Panc1 (cell line): ENCODE measurements at regions not wholly inside any gene's neighbourhood (a gene's known extent, or its start where the extent isn't known, plus 50 kb on each side); places are given as distances from the start of the nearest gene placed in this dataset.
"Not testable (repeated sequence)": the region's sequence is repeated elsewhere in the genome, so short reads cannot be mapped to it uniquely, and the experiment has no call there.

Experiments used
- ATAC-seq: fragments of 200-7000 bp; cut with Tn5 transposase; 2 replicates; pipeline ENCODE4 v1.9.1; 2020; ENCODE audit warnings: mild to moderate bottlenecking, moderate library complexity
- BruUV-seq: library from RNA; stranded (reverse); fragments of 400-500 nt; replicated peaks from 2 replicates; lab custom pipeline; 2021; lab: Mats Ljungman, UMichigan
- CTCF ChIA-PET: fragments of 300-600 bp; sonication (Branson Sonifier 250); formaldehyde crosslinking; loops from one replicate; lab custom pipeline; 2022; ENCODE audit warnings: antibody characterized with exemption; lab: Charles Lee
- POLR2A ChIA-PET: fragments of 300-600 bp; sonication (Branson Sonifier 250); formaldehyde crosslinking; loops from one replicate; lab custom pipeline; 2022; ENCODE audit warnings: antibody characterized with exemption; lab: Charles Lee
- DNase-seq: peaks from one replicate; pipeline ENCODE4 v3.0.0-alpha.2; 2010; ENCODE audit warnings: low read depth, low spot score
- H3K27ac ChIP-seq: 2 replicates; pipeline ENCODE4 v1.5.1; 2011; ENCODE audit warnings: mild to moderate bottlenecking, low read length, inconsistent platforms
- H3K27me3 ChIP-seq: fragments of 200-500 bp; sonication (Bioruptor generic); 2 replicates; pipeline ENCODE4 v1.6.0; 2014; ENCODE audit warnings: low read length, inconsistent platforms; ENCODE audit not compliant: control insufficient read depth, insufficient read depth
- H3K36me3 ChIP-seq: fragments of 200-500 bp; sonication (Bioruptor generic); 2 replicates; pipeline ENCODE4 v1.5.1; 2014; ENCODE audit warnings: inconsistent platforms, mild to moderate bottlenecking, low read length, moderate library complexity; ENCODE audit not compliant: control insufficient read depth, insufficient read depth
- H3K4me1 ChIP-seq: 2 replicates; pipeline ENCODE4 v1.5.1; 2011; ENCODE audit warnings: inconsistent platforms, mild to moderate bottlenecking, low read length, moderate library complexity; ENCODE audit not compliant: control insufficient read depth, insufficient read depth
- H3K4me3 ChIP-seq, 2 experiments: 2 replicates each; pipeline ENCODE4 v1.5.1; 2011 to 2012; ENCODE audit warnings: low read depth in 2 of 2, low read length in 2 of 2, mild to moderate bottlenecking in 2 of 2, inconsistent platforms in 1 of 2, moderate library complexity in 1 of 2
- H3K9me3 ChIP-seq: fragments of 200-500 bp; sonication (Bioruptor generic); 2 replicates; pipeline ENCODE4 v1.5.1; 2014; ENCODE audit warnings: low read depth, mild to moderate bottlenecking, inconsistent platforms, low read length, moderate library complexity; ENCODE audit not compliant: control insufficient read depth, insufficient read depth
- POLR2AphosphoS5 ChIP-seq: IDR thresholded peaks from 2 replicates; pipeline ENCODE4 v1.6.1; 2012; ENCODE audit warnings: mild to moderate bottlenecking, low read depth, low read length, moderate library complexity
- SIN3A ChIP-seq: IDR thresholded peaks from 2 replicates; pipeline ENCODE4 v1.6.1; 2012; ENCODE audit warnings: low read depth, mild to moderate bottlenecking, low read length, moderate library complexity, borderline replicate concordance; ENCODE audit not compliant: insufficient read depth
- TCF7L2 ChIP-seq: IDR thresholded peaks from 2 replicates; pipeline ENCODE4 v1.6.1; 2011; ENCODE audit warnings: mild to moderate bottlenecking, low read depth, low read length, inconsistent platforms
- in situ Hi-C: cut with HindIII; loops from 2 replicates; pipeline ENCODE4 v1.10.0; 2016; ENCODE audit warnings: low sequenced_read_pairs, low pct_unique_long_range_greater_than_20kb
- intact Hi-C: fragments of 100-400 bp; cut with micrococcal nuclease; formaldehyde crosslinking; loops from one replicate; pipeline ENCODE4 v1.10.0; 2022; ENCODE audit not compliant: unreplicated experiment
- TF ChIP-seq, protein P1 (sequence below), 2 experiments: IDR thresholded peaks; 2 replicates each; pipeline ENCODE4 v1.6.1; 2011 to 2012; ENCODE audit warnings: low read depth in 2 of 2, control low read depth in 1 of 2, low read length in 1 of 2, mild to moderate bottlenecking in 1 of 2, moderate library complexity in 1 of 2; ENCODE audit not compliant: insufficient read depth in 1 of 2
- TF ChIP-seq, protein P2 (sequence below): fragments of 450-650 bp; IDR thresholded peaks from 2 replicates; pipeline ENCODE4 v1.5.1; 2017; ENCODE audit warnings: mild to moderate bottlenecking

DNA sequence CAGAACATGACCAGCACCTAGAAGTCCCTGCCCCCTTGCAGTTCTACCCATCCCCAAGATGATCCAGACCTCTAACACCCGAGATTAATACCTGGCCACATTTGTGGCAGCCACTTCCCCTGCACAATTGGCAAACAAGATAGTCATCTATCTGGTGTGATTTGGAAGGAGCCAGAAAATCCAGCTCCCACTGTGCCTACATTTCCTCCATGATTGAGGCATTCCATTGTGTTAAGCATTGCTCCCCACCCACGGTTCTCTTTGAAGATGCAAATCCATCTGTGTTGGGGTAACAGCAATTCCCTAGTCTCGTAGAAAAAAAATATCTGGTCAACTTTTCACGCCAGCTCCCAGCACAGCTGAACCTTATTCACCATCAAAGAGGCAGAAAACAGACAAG is 405.0 kb downstream of the BCOR start:
- DNase-seq = no peak
- no peak overlapping the region for H3K4me3 ChIP-seq
- ATAC-seq = no peak
- ChIA-PET POLR2A (no interaction called here), CTCF (no interaction called here)
- no TSS peak for BruUV-seq
- H3K9me3 ChIP-seq = no peaks in the 10 kb centered on the region
- intact Hi-C loops = no loop called here
- in situ Hi-C loops = no loop called here
- no peaks in the 10 kb centered on the region for H3K36me3 ChIP-seq
- no peak for TF ChIP-seq SIN3A
- TF ChIP-seq POLR2AphosphoS5 = no peak
- TF ChIP-seq TCF7L2 = no peak
- TF ChIP-seq, protein P1, sequence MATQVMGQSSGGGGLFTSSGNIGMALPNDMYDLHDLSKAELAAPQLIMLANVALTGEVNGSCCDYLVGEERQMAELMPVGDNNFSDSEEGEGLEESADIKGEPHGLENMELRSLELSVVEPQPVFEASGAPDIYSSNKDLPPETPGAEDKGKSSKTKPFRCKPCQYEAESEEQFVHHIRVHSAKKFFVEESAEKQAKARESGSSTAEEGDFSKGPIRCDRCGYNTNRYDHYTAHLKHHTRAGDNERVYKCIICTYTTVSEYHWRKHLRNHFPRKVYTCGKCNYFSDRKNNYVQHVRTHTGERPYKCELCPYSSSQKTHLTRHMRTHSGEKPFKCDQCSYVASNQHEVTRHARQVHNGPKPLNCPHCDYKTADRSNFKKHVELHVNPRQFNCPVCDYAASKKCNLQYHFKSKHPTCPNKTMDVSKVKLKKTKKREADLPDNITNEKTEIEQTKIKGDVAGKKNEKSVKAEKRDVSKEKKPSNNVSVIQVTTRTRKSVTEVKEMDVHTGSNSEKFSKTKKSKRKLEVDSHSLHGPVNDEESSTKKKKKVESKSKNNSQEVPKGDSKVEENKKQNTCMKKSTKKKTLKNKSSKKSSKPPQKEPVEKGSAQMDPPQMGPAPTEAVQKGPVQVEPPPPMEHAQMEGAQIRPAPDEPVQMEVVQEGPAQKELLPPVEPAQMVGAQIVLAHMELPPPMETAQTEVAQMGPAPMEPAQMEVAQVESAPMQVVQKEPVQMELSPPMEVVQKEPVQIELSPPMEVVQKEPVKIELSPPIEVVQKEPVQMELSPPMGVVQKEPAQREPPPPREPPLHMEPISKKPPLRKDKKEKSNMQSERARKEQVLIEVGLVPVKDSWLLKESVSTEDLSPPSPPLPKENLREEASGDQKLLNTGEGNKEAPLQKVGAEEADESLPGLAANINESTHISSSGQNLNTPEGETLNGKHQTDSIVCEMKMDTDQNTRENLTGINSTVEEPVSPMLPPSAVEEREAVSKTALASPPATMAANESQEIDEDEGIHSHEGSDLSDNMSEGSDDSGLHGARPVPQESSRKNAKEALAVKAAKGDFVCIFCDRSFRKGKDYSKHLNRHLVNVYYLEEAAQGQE (IDR thresholded peaks at IDR 0.05; ENCODE audit: insufficient read depth in 1 of 2, low read depth in 2 of 2, low read length in 1 of 2) = no peak
- TF ChIP-seq, protein P2, sequence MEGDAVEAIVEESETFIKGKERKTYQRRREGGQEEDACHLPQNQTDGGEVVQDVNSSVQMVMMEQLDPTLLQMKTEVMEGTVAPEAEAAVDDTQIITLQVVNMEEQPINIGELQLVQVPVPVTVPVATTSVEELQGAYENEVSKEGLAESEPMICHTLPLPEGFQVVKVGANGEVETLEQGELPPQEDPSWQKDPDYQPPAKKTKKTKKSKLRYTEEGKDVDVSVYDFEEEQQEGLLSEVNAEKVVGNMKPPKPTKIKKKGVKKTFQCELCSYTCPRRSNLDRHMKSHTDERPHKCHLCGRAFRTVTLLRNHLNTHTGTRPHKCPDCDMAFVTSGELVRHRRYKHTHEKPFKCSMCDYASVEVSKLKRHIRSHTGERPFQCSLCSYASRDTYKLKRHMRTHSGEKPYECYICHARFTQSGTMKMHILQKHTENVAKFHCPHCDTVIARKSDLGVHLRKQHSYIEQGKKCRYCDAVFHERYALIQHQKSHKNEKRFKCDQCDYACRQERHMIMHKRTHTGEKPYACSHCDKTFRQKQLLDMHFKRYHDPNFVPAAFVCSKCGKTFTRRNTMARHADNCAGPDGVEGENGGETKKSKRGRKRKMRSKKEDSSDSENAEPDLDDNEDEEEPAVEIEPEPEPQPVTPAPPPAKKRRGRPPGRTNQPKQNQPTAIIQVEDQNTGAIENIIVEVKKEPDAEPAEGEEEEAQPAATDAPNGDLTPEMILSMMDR = no peak
- H3K27ac ChIP-seq = no peak overlapping the region
- no peaks in the 10 kb centered on the region for H3K4me1 ChIP-seq
- H3K27me3 ChIP-seq = no peaks in the 10 kb centered on the region

DNA sequence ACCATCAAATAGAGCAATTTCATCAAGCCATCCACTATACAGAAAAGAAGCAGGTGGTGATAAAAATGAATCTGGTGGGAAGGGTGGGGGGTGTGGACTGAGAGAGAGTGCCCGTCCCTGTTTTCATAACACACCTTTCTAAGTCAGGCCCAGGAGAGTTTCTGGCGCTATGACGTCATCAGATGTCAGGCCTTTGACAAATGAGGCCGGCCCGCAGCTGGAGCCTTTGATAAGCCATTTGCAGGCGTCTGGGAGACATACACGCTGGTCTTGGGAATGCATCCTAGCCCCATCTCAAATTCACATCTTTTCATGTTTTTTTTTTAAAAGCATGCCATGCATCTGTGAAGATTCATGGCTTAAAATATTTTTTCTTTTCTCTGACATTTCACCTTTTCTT is 404.5 kb downstream of the BCOR start:
- no peaks in the 10 kb centered on the region for H3K27me3 ChIP-seq
- intact Hi-C loops = no loop called here
- no peak overlapping the region for H3K4me3 ChIP-seq
- ChIA-PET POLR2A (no interaction called here), CTCF (no interaction called here)
- H3K4me1 ChIP-seq = no peaks in the 10 kb centered on the region
- in situ Hi-C loops = no loop called here
- no peaks in the 10 kb centered on the region for H3K36me3 ChIP-seq
- no peaks in the 10 kb centered on the region for H3K9me3 ChIP-seq
- ATAC-seq (no peak), DNase-seq (no peak)
- no peak overlapping the region for H3K27ac ChIP-seq
- no TSS peak for BruUV-seq
- TF ChIP-seq, protein P1 (IDR thresholded peaks at IDR 0.05; ENCODE audit: insufficient read depth in 1 of 2, low read depth in 2 of 2, low read length in 1 of 2) = no peak
- TF ChIP-seq SIN3A = no peak
- TF ChIP-seq, protein P2 = no peak
- TF ChIP-seq TCF7L2 = no peak
- TF ChIP-seq POLR2AphosphoS5 = no peak

DNA sequence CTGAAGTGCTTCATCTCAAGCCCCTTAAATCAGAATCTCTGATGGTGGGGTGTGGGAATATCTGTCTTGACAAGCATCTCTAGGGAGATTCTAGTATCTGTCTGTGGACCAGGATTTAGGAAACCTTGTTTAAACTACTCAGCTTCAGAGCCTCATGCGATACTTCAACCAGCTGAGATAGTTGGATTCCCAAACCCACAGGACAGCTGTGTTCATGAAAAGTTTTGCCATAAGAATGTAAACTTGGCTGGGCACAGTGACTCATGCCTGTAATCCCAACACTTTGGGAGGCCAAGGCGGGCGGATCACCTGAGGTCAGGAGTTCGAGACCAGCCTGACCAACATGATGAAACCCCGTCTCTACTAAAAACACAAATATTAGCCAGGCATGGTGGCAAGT is 395.1 kb downstream of the BCOR start:
- H3K27ac ChIP-seq, H3K36me3 ChIP-seq, in situ Hi-C loops, ATAC-seq, H3K4me3 ChIP-seq, H3K9me3 ChIP-seq, CTCF ChIA-PET, H3K4me1 ChIP-seq, H3K27me3 ChIP-seq, DNase-seq, POLR2A ChIA-PET, intact Hi-C loops, BruUV-seq: not testable (repeated sequence)
